ENCODE measurements at regions not wholly inside any gene's neighbourhood (a gene's known extent, or its start where the extent isn't known, plus 50 kb on each side); places are given as distances from the start of the nearest gene placed in this dataset.

GRCh38 chr1:38760562-38760961, 99.0 kb downstream of the RRAGC start:
- TF ChIP-seq CTCF (IDR thresholded peaks at IDR 0.05): no peak
- no peak for TF ChIP-seq POLR2A (IDR thresholded peaks at IDR 0.05)
